OCI-LY7 (cell line): ENCODE measurements at regions not wholly inside any gene's neighbourhood (a gene's known extent, or its start where the extent isn't known, plus 50 kb on each side); places are given as distances from the start of the nearest gene placed in this dataset.

Experiments used
- BruUV-seq: library from RNA; stranded (reverse); fragments of 400-500 nt; replicated peaks from 2 replicates; lab custom pipeline; 2021; lab: Mats Ljungman, UMichigan
- CTCF ChIA-PET: fragments of 300-600 bp; sonication (Branson Sonifier 250); formaldehyde crosslinking; loops from one replicate; lab custom pipeline; 2022; ENCODE audit warnings: antibody characterized with exemption; ENCODE audit not compliant: unreplicated experiment; lab: Charles Lee
- POLR2A ChIA-PET: fragments of 300-600 bp; sonication (Branson Sonifier 250); formaldehyde crosslinking; loops from one replicate; lab custom pipeline; 2022; ENCODE audit warnings: antibody characterized with exemption; lab: Charles Lee
- DNase-seq: peaks from one replicate; pipeline ENCODE4 v3.0.0-alpha.2; 2015; ENCODE audit warnings: low spot score
- H2AFZ ChIP-seq: fragments of 200-600 bp; sonication (generic), shearing (Covaris generic); 2 replicates; pipeline ENCODE4 v1.6.1; 2014; ENCODE audit warnings: mild to moderate bottlenecking, antibody characterized with exemption, low read length, moderate library complexity
- H3K27ac ChIP-seq: fragments of 200-600 bp; sonication (generic); 2 replicates; pipeline ENCODE4 v1.5.1; 2014; ENCODE audit warnings: mixed run types, low read depth, mild to moderate bottlenecking, moderate library complexity, low read length, inconsistent platforms; ENCODE audit not compliant: poor library complexity, severe bottlenecking
- H3K36me3 ChIP-seq: fragments of 200-600 bp; sonication (generic); 2 replicates; pipeline ENCODE4 v1.6.1; 2014; ENCODE audit warnings: mild to moderate bottlenecking, antibody characterized with exemption, low read length, moderate library complexity, mixed read lengths; ENCODE audit not compliant: insufficient read depth
- H3K4me1 ChIP-seq: fragments of 200-600 bp; sonication (generic); 2 replicates; pipeline ENCODE4 v1.5.1; 2014; ENCODE audit warnings: mild to moderate bottlenecking, low read length; ENCODE audit not compliant: insufficient read depth, poor library complexity, severe bottlenecking
- H3K4me2 ChIP-seq: fragments of 200-600 bp; sonication (generic); 2 replicates; pipeline ENCODE4 v1.6.1; 2014; ENCODE audit warnings: mild to moderate bottlenecking, low read length
- H3K4me3 ChIP-seq: fragments of 200-600 bp; sonication (generic); 2 replicates; pipeline ENCODE4 v1.5.1; 2014; ENCODE audit warnings: mild to moderate bottlenecking, low read depth, low read length; ENCODE audit not compliant: poor library complexity, severe bottlenecking
- H3K79me2 ChIP-seq: fragments of 200-600 bp; sonication (generic); 2 replicates; pipeline ENCODE4 v1.6.1; 2016; ENCODE audit warnings: low read depth, mild to moderate bottlenecking, low read length, moderate library complexity, mixed read lengths; ENCODE audit not compliant: insufficient read depth
- H3K9me2 ChIP-seq: fragments of 200-600 bp; sonication (generic); 2 replicates; pipeline ENCODE4 v1.6.1; 2016; ENCODE audit warnings: mild to moderate bottlenecking, low read length, mixed read lengths; ENCODE audit not compliant: insufficient read depth
- H3K9me3 ChIP-seq: fragments of 200-600 bp; sonication (generic); 2 replicates; pipeline ENCODE4 v1.6.1; 2014; ENCODE audit warnings: mild to moderate bottlenecking, mixed run types, low read length, mixed read lengths
- H4K20me1 ChIP-seq: fragments of 200-600 bp; sonication (generic); 2 replicates; pipeline ENCODE4 v1.6.1; 2014; ENCODE audit warnings: mild to moderate bottlenecking, antibody characterized with exemption, low read length, moderate library complexity, mixed read lengths; ENCODE audit not compliant: insufficient read depth
- CTCF ChIP-seq: fragments of 200-600 bp; sonication (generic); conservative IDR thresholded peaks from 2 replicates; pipeline ENCODE4 v1.5.1; 2014; ENCODE audit warnings: mild to moderate bottlenecking, antibody characterized with exemption, low read length, moderate library complexity, mixed read lengths
- EZH2phosphoT487 ChIP-seq: fragments of 200-600 bp; sonication (generic); IDR thresholded peaks from 2 replicates; pipeline ENCODE4 v1.6.1; 2018; ENCODE audit warnings: low read depth, borderline replicate concordance, mild to moderate bottlenecking, mixed run types, antibody characterized with exemption, low read length, moderate library complexity, mixed read lengths
- intact Hi-C: fragments of 100-400 bp; cut with micrococcal nuclease; formaldehyde crosslinking; loops from one replicate; pipeline ENCODE4 v1.10.0; 2022; ENCODE audit not compliant: unreplicated experiment

- Histone ChIP-seq H3K36me3 (no peaks in the 10 kb centered on the region), H3K79me2 (no peaks in the 10 kb centered on the region), H3K27ac (no peak overlapping the region), H3K4me3 (no peak overlapping the region), H4K20me1 (no peaks in the 10 kb centered on the region), H3K4me1 (no peaks in the 10 kb centered on the region), H3K9me3 (no peaks in the 10 kb centered on the region), H2AFZ (no peak overlapping the region), H3K4me2 (no peak overlapping the region), H3K9me2 (no peaks in the 10 kb centered on the region)
- ChIA-PET POLR2A (interaction anchor here (0.7 kb wide), 1 partner anchor 305 kb away, joined by 3 read pairs; no protein-coding TSS in a partner anchor), CTCF (no interaction called here)
- DNase-seq, result no peak
- intact Hi-C loops, result no loop called here
- BruUV-seq, result no TSS peak
- TF ChIP-seq CTCF (no peak), EZH2phosphoT487 (no peak)
Measured at GRCh38 chr5:96091874-96092273, 130.2 kb upstream of the ELL2 start.

- Histone ChIP-seq H3K4me1 (no peaks in the 10 kb centered on the region), H3K9me3 (no peaks in the 10 kb centered on the region), H4K20me1 (no peaks in the 10 kb centered on the region), H3K9me2 (no peaks in the 10 kb centered on the region), H3K79me2 (no peaks in the 10 kb centered on the region), H3K4me3 (no peak overlapping the region), H3K4me2 (no peak overlapping the region), H3K27ac (no peak overlapping the region), H3K36me3 (no peaks in the 10 kb centered on the region), H2AFZ (no peak overlapping the region; the same call in 1 of the 2 replicates)
- intact Hi-C loops, result no loop called here
- TF ChIP-seq CTCF, result no peak
- POLR2A ChIA-PET, result interaction anchor here (0.6 to 0.9 kb wide), 3 partner anchors 8 to 41 kb away, joined by 3 to 4 read pairs (median 4); no protein-coding TSS in a partner anchor
- BruUV-seq, result no TSS peak
- no peak for DNase-seq
- CTCF ChIA-PET, result no interaction called here
Measured at GRCh38 chr5:96090215-96090614, 128.6 kb upstream of the ELL2 start.

- no peaks in the 10 kb centered on the region for H3K4me1 ChIP-seq
- ChIA-PET CTCF (no interaction called here), POLR2A (interaction anchor here (0.7 kb wide), 2 partner anchors 14 to 37 kb away, joined by 3 read pairs; no protein-coding TSS in a partner anchor)
- no peak overlapping the region for H3K4me3 ChIP-seq
- H3K36me3 ChIP-seq, result no peaks in the 10 kb centered on the region
- no peak overlapping the region for H3K4me2 ChIP-seq
- H3K79me2 ChIP-seq, result no peaks in the 10 kb centered on the region
- no TSS peak for BruUV-seq
- no peak overlapping the region for H2AFZ ChIP-seq
- intact Hi-C loops, result no loop called here
- no peaks in the 10 kb centered on the region for H3K9me3 ChIP-seq
- H3K27ac ChIP-seq, result no peak overlapping the region
- no peaks in the 10 kb centered on the region for H3K9me2 ChIP-seq
- DNase-seq, result no peak
- TF ChIP-seq EZH2phosphoT487 (no peak), CTCF (no peak)
- no peaks in the 10 kb centered on the region for H4K20me1 ChIP-seq
Measured at GRCh38 chr5:96088706-96089498, 127.3 kb upstream of the ELL2 start.
